Body of pancreas (tissue), 4 donors: ENCODE measurements at regions not wholly inside any gene's neighbourhood (a gene's known extent, or its start where the extent isn't known, plus 50 kb on each side); places are given as distances from the start of the nearest gene placed in this dataset.

Source experiments
- ATAC-seq: fragments of 150-250 bp; one replicate; pipeline ENCODE4 v1.9.1; 2016
- DNase-seq, 4 donors: peaks; one replicate each; pipeline ENCODE4 v3.0.0-alpha.2; 2019
- H3K27ac ChIP-seq, 4 donors: fragments of 200-600 bp; sonication (generic); 1 replicate in 3 of 4; 2 replicates in 1 of 4; pipeline versions ENCODE4 v1.5.1 to v1.6.1; 2016 to 2019; ENCODE audit warnings: mild to moderate bottlenecking in 1 of 4, mixed read lengths in 1 of 4, moderate library complexity in 1 of 4
- H3K27me3 ChIP-seq, 2 donors: fragments of 200-600 bp; sonication (generic); one replicate each; pipeline ENCODE4 v1.6.0; 2016; ENCODE audit warnings: mild to moderate bottlenecking in 1 of 2
- H3K36me3 ChIP-seq, 2 donors: fragments of 200-600 bp; sonication (generic); replicated peaks in 1 of 2; 2 replicates each; pipeline ENCODE4 v1.5.1; 2016; ENCODE audit warnings: low read depth in 2 of 2; ENCODE audit not compliant: insufficient read depth in 1 of 2
- H3K4me1 ChIP-seq: fragments of 200-600 bp; sonication (generic); one replicate; pipeline ENCODE4 v1.6.0; 2016
- H3K4me3 ChIP-seq, 2 donors: fragments of 200-600 bp; sonication (generic); 1 replicate in 1 of 2; 2 replicates in 1 of 2; pipeline ENCODE4 v1.5.1; 2016 to 2019
- H3K9me3 ChIP-seq, 3 donors: fragments of 200-600 bp; sonication (generic); 1 replicate in 2 of 3; 2 replicates in 1 of 3; pipeline ENCODE4 v1.5.1; 2016
- POLR2A ChIP-seq, 3 donors: fragments of 450-650 bp; IDR thresholded peaks; one replicate each; pipeline ENCODE4 v1.6.1; 2016; ENCODE audit warnings: antibody characterized with exemption in 3 of 3, mild to moderate bottlenecking in 2 of 3
- WGBS, 2 donors: methylation state at CpG; one replicate each; pipeline ENCODE4 v1.1.5; 2017; 5-methylcytosine and 5-hydroxymethylcytosine counted together
- intact Hi-C: fragments of 100-400 bp; cut with DNase I; formaldehyde crosslinking; loops from one replicate; pipeline ENCODE4 v1.15.1; 2023
- TF ChIP-seq, protein P1 (sequence below), 7 experiments: fragments of 450-650 bp in 4 of 7; fragments of 200-600 bp in 3 of 7; sonication (generic) in 3 of 7; IDR thresholded peaks; one replicate each; pipeline ENCODE4 v1.5.1; 2016 to 2019; ENCODE audit warnings: antibody characterized with exemption in 7 of 7

DNA sequence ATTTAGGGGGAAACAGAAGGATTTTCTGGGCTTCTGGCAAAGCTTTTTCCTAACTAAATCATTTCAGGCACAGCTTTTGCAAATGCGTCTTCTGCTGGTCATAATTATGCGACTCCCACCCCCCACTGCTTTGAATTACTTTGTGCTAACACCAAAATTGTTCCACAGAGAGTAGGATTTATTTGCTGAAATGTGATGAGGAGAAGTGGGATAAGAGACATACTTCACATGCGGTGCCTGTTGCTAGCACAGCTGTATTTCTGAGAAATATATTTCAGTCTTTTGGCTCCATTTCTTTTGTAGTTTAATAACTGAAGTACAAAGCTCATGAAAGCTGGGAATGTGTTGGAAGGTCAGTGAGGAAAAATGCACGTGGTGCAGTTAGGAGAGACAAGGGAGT lies 83.2 kb upstream of the TAS2R1 start:
- ATAC-seq (no peak), DNase-seq (no peak)
- Histone ChIP-seq H3K27ac (no peak overlapping the region), H3K4me1 (no peaks in the 10 kb centered on the region), H3K36me3 (no peaks in the 10 kb centered on the region), H3K27me3 (no peaks in the 10 kb centered on the region), H3K9me3 (no peaks in the 10 kb centered on the region), H3K4me3 (no peak overlapping the region)
- WGBS, 2 donors = 41 to 49% methylated on average over 4 of the region's 4 CpGs
- intact Hi-C loops = no loop called here
- TF ChIP-seq, protein P1, sequence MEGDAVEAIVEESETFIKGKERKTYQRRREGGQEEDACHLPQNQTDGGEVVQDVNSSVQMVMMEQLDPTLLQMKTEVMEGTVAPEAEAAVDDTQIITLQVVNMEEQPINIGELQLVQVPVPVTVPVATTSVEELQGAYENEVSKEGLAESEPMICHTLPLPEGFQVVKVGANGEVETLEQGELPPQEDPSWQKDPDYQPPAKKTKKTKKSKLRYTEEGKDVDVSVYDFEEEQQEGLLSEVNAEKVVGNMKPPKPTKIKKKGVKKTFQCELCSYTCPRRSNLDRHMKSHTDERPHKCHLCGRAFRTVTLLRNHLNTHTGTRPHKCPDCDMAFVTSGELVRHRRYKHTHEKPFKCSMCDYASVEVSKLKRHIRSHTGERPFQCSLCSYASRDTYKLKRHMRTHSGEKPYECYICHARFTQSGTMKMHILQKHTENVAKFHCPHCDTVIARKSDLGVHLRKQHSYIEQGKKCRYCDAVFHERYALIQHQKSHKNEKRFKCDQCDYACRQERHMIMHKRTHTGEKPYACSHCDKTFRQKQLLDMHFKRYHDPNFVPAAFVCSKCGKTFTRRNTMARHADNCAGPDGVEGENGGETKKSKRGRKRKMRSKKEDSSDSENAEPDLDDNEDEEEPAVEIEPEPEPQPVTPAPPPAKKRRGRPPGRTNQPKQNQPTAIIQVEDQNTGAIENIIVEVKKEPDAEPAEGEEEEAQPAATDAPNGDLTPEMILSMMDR (IDR thresholded peaks at IDR 0.05) = no peak
- TF ChIP-seq POLR2A (IDR thresholded peaks at IDR 0.05) = no peak

DNA sequence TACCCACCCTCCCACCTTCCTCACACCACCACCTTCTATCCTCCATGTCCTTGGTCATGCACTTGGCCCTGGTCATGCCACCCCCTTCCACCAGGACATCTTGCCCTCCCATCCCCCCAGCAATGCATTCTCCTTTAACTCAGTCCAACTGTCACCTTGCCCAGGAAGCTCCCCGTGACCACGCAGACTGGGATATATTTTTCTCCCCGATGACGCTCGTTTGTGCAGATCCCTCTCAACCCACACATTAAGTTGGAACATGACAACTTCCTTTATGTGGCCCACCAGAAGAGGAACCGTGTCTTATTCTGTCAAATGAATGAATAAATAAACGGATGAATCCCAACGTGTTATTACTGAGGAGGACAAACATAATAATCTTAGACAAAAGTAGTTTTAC lies 82.8 kb upstream of the TAS2R1 start:
- intact Hi-C loops = no loop called here
- ATAC-seq (no peak), DNase-seq (no peak)
- Histone ChIP-seq H3K27ac (no peak overlapping the region), H3K4me1 (no peaks in the 10 kb centered on the region), H3K4me3 (no peak overlapping the region), H3K27me3 (no peaks in the 10 kb centered on the region), H3K36me3 (no peaks in the 10 kb centered on the region), H3K9me3 (no peaks in the 10 kb centered on the region)
- WGBS, 2 donors = 49 to 70% methylated on average over 8 of the region's 8 CpGs
- no peak for TF ChIP-seq POLR2A (IDR thresholded peaks at IDR 0.05)
- TF ChIP-seq, protein P1 (IDR thresholded peaks at IDR 0.05) = no peak

- WGBS, 2 donors = 41 to 48% methylated on average over 4 of the region's 4 CpGs
- TF ChIP-seq, protein P1 (IDR thresholded peaks at IDR 0.05) = no peak
- no peak for TF ChIP-seq POLR2A (IDR thresholded peaks at IDR 0.05)
- Histone ChIP-seq H3K36me3 (no peaks in the 10 kb centered on the region), H3K4me1 (no peaks in the 10 kb centered on the region), H3K27ac (no peak overlapping the region), H3K4me3 (no peak overlapping the region), H3K27me3 (no peaks in the 10 kb centered on the region), H3K9me3 (no peaks in the 10 kb centered on the region)
- intact Hi-C loops = no loop called here
- DNase-seq (no peak), ATAC-seq (no peak)
Measured at GRCh38 chr5:9712506-9712905, 82.4 kb upstream of the TAS2R1 start.

- H3K9me3 ChIP-seq = no peaks in the 10 kb centered on the region
- no peaks in the 10 kb centered on the region for H3K4me1 ChIP-seq
- no peaks in the 10 kb centered on the region for H3K36me3 ChIP-seq
- DNase-seq (no peak), ATAC-seq (no peak)
- H3K27ac ChIP-seq = no peak overlapping the region
- H3K4me3 ChIP-seq = no peak overlapping the region
- whole genome bisulfite sequencing, 2 donors = 43 to 86% methylated on average over 1 of the region's 1 CpG
- intact Hi-C loops = no loop called here
- no peak for TF ChIP-seq POLR2A (IDR thresholded peaks at IDR 0.05)
- TF ChIP-seq, protein P1 (IDR thresholded peaks at IDR 0.05) = no peak
- no peaks in the 10 kb centered on the region for H3K27me3 ChIP-seq
Measured at GRCh38 chr5:9710069-9710468, 79.9 kb upstream of the TAS2R1 start.

- Histone ChIP-seq H3K27ac (no peak overlapping the region), H3K27me3 (no peaks in the 10 kb centered on the region), H3K9me3 (no peaks in the 10 kb centered on the region), H3K36me3 (no peaks in the 10 kb centered on the region), H3K4me3 (no peak overlapping the region), H3K4me1 (no peaks in the 10 kb centered on the region)
- 67 to 69% methylated on average over 12 of the region's 12 CpGs for WGBS, 2 donors
- intact Hi-C loops = no loop called here
- ATAC-seq (no peak), DNase-seq (no peak)
- TF ChIP-seq, protein P1 (IDR thresholded peaks at IDR 0.05) = no peak
- no peak for TF ChIP-seq POLR2A (IDR thresholded peaks at IDR 0.05)
Measured at GRCh38 chr5:9707732-9708462, 77.7 kb upstream of the TAS2R1 start.
